HG03064 (cell line): ENCODE measurements at regions not wholly inside any gene's neighbourhood (a gene's known extent, or its start where the extent isn't known, plus 50 kb on each side); places are given as distances from the start of the nearest gene placed in this dataset.

Experiments
- ATAC-seq: cut with Tn5 transposase; IDR thresholded peaks from one replicate; pipeline ENCODE4 v1.9.1; 2021; ENCODE audit warnings: low read depth; ENCODE audit not compliant: unreplicated experiment

- no peak for ATAC-seq
Measured at GRCh38 chr6:97867177-97867576, 584.2 kb upstream of the MMS22L start.

DNA sequence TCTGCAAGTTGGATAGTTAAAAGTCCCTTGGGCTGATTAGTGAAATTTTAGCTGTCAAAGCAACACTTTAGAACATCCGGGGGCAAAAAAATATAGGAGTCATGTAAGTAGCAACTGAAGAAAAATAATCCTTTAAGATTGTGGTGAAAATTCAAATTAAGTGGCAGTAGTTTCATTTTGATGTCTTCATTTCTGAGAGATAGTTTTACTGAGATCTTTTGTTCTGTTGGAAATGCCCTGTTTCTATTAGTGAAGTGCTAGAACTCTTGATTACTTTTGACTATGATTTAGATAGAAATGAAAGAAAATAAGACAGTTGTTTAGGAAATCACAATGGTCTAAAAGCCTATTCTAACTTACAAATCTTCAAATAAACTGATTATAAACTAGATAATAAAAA is 587.3 kb upstream of the MMS22L start:
- ATAC-seq, result no peak

DNA sequence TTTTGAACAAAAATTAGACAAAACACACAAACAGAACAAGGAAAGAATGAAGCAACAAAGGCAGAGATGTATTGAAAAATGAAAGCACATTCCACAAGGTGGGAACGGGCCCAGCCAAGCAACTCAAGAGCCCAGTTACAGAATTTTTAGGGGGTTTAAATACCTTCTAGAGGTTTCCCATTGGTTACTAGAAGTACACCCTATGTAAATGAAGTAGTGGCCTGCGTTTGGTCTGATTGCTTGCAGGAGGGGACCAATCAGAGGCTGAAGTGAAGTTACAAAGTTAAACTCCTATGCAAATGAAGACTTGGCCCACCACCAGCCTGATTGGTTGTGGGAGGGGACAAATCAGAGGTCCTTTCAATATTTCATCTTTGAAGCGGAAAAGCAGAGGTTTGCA is 593.7 kb upstream of the MMS22L start:
- ATAC-seq, result no peak

DNA sequence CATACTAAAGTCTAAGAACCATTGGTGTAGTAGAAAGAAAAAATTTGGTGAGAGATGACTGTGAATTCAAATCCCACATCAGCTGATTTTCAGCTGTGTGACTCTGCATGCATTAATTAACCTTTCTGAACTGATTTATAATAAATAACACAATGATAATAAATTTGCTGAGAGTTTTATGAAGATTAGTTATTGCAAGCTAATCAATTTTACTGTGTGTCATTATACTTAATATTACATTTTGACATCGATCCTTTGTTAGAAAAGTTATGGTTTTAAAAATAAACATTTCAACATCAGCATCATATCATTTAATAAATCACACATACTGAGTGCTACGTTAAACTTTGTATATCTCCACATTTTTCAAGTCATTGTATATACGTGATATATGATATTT is 599.7 kb upstream of the MMS22L start:
- ATAC-seq, result no peak

DNA sequence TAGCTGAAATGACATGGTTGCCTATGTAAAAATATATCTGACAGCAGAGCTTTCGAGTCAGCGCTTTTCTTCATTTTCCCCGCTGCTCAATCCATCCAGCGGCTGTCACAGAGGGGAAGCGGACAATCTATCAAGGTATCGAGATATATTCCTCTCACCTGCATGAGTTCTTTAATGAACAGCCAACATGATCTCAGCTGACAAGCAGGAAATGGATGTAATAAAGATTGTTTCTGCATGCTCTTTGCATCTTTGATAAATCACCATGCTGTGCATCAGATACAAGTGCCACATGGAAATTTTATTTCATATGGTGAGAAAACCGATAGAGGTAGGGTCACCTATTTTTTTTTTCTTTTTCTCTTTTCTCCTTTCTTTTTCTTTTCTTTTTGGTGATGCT is 602.3 kb upstream of the MMS22L start:
- no peak for ATAC-seq

- ATAC-seq, result no peak
Measured at GRCh38 chr6:97885828-97886227, 602.8 kb upstream of the MMS22L start.

- ATAC-seq, result no peak
Measured at GRCh38 chr6:97901531-97901930, 618.5 kb upstream of the MMS22L start.

GRCh38 chr6:97909380-97909779 is 626.4 kb upstream of the MMS22L start:
- no peak for ATAC-seq

GRCh38 chr6:97913721-97914120 is 630.7 kb upstream of the MMS22L start:
- ATAC-seq, result no peak

DNA sequence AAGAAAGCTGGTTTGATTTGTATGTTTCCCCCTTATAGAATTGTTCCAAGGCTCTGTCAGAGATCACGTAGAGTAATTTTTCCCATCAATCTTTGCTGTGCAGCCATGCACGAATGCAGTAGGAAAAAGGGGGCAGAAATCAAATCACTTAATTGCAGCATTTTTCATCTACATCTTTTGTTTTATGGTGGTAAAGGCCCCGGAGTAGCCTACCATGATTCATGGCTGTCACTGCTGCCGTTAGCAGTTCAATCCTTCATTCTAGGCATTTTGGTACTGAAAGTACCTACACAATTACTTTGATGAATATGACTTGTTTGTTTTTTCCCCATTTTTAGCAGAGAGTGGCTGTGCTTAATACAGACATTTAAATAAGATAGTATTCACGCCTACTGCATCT is 631.9 kb upstream of the MMS22L start:
- ATAC-seq, result no peak

DNA sequence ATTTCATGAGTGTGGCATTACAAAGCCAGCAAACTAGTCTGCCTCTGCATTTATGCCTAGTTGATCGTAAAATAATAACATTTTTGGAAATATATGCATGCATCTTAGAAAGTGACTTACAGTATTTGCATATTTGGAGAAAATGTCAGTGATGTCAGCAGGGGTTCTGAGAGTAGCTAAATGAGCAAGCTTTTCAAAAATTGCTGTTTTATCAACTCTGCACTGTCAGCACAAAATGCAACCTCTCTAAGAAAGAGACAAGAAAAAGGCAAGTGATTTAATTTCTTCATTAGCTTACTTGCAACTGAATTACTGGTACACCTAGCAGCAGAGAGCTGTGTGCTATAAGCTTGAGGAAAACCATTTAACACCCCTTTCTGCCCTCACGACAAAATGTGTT is 632.5 kb upstream of the MMS22L start:
- ATAC-seq, result no peak

DNA sequence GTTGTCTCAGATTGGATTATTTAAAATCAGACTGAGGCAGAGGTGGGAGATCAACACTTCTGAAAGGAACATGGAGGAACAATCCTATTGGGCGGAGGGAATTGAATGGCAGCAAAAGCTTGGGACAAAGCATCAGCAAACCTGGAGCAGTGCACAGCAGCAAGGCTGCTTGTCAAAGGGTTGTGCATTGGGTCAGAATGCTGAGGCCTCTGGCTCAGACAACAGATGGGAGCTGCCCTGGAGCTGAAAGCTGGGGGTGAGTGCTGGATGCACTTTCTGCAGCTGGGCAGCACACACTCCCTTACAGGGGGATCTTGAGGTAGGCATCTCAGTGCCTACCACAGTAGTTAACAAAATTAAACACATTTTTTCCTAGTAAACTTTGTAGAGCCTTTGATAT is 634.4 kb upstream of the MMS22L start:
- ATAC-seq, result no peak

DNA sequence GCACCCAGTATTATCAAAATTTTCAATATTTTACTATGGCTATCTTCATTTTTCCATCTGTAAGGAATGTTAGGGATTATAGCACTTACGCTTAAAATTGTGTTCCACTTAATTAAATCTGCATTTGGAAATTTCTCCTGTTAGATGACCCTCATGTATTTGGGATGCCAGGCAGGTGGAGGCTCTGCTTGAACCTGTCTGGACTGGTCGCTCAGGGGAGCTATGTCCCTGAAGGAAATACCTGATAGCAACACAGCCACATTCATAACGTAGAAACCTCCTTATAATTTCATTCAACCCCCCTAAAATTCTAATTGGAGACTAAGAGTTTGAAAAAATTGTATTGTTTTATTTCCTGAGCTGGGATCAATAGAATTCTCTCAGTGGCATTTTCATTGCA is 636.0 kb upstream of the MMS22L start:
- no peak for ATAC-seq

- ATAC-seq, result no peak
Measured at GRCh38 chr6:97919631-97920030, 636.6 kb upstream of the MMS22L start.

- ATAC-seq, result no peak
Measured at GRCh38 chr6:97923249-97923648, 640.2 kb upstream of the MMS22L start.

DNA sequence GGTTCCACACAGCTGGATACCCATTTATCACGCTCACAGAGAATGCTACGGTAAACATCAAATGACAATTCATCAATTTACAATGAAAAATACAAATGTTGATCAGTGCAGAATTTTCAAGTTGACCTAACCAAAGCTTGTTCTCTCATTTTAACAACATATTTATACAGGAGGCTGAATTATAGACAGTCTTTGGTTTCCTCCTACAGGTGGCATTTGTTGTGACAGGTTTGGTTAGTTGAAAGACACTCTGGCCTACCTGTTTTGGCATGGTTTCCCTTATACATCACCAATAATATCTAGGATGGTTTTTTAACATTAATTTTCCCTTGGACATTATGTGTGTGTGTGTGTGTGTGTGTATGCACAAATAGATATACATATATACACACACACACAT is 642.5 kb upstream of the MMS22L start:
- no peak for ATAC-seq

- ATAC-seq, result no peak
Measured at GRCh38 chr6:97939440-97940168, 656.6 kb upstream of the MMS22L start.

DNA sequence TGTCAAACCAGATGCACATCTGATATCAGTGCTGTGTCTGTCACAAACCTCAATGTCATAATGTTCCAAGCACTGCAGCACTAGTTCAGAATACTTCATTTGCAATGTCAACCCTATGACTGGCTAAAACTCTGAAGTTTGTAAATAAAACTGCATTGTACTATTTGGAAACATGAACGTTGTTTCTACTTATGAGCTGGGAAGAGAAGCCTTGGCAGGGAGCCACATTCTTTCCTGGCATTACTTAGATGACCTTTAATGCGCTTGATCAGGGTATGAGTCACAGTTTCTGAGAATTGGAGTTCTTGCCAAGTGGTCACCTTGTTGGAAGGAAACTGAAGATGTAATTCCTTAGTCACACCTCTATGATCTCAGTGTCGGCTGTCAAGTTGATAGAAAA is 664.8 kb upstream of the MMS22L start:
- ATAC-seq, result no peak

DNA sequence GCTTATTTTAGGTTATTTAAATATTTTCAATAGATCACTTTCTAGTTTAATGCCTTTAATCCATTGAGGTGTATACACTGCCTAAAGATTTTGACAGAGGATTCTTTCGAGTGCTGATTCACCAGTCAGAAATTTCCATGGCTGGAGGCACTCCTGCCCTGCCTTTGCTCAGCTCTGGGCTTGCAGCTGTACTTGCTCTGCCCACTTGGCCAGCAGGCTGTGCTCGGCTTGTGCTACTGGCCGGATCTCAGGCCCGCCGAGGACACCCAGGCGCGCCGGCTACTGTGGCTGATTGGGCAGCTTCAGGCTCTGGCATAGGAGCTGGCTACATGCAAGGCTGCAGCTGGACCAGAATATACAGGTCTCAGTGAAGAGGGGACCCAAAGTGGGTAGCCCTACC is 675.1 kb upstream of the MMS22L start:
- no peak for ATAC-seq

GRCh38 chr6:97963193-97963592 is 680.2 kb upstream of the MMS22L start:
- no peak for ATAC-seq

GRCh38 chr6:97969065-97969464 is 686.0 kb upstream of the MMS22L start:
- ATAC-seq, result no peak

DNA sequence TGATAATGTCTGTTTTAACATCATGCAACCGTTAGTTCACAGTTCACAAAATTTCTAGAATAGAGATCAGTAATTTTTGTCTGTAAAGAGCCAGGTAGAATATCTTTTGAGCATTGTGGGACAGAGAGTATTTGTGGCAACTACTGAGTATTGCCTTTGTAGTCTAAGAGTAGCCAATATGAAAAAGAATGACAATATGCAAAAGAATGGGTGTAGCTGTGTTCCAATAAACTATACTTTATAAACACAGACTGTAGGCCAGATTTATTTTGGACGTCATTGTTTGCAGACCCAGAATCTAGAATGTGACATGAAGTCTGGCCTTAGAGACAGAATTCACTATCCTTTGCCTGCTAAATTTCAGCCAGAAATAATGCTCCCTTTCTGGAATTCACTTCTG is 694.1 kb upstream of the MMS22L start:
- ATAC-seq, result no peak

DNA sequence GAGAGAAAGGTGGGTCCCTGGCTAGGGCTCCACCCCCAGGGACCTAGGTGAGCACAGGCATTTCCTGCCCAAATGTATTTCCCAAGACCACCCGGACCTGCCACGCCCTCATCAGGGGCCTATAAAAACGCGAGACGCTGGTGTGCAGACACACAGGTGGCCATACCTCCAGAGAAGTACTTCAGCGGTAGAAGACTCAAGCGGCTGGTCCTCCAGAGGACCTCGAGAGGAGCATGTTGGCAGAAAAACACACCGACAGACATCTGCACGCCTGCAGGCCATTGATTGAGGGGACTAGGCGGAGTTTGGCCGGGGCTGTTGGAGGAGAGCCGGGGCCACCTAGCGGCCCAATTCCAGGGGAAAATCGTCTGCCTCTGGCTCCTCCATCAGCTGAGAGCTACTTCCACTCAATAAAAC is 695.8 kb upstream of the MMS22L start:
- ATAC-seq, result no peak
